Kidney glomerular epithelial cell (primary cell): ENCODE measurements at regions not wholly inside any gene's neighbourhood (a gene's known extent, or its start where the extent isn't known, plus 50 kb on each side); places are given as distances from the start of the nearest gene placed in this dataset.
A peak's percentile ranks its signal among the peaks of the same experiment; 100 is the strongest.
"Not testable (repeated sequence)": the region's sequence is repeated elsewhere in the genome, so short reads cannot be mapped to it uniquely, and the experiment has no call there.

Experiments used
- DNase-seq: peaks from one replicate; lab custom pipeline; 2025; lab: John Stamatoyannopoulos, UW

GRCh38 chr16:5979905-5980550 lies 882.4 kb upstream of the EEF2KMT start:
- DNase-seq, result no peak

DNA sequence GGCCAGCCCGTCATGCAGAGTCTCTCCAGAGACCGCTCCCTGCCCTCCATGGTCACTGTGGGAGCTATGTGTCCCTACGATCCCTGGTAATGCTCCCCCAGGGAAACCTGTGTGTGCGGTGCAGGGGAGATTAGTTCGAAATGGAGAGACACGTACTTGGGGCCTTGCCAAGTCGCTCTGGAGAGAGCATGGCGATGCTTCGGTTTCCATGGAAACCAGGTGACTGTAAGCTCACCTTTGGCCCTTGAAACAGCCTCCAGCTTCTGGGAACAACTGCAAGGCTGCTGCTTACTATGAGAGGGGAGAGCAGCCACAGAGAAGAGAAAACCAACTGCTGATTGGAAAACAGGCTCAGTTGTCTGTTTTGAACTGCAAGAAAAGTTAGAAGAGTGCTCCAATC lies 879.7 kb upstream of the EEF2KMT start:
- no peak for DNase-seq

DNA sequence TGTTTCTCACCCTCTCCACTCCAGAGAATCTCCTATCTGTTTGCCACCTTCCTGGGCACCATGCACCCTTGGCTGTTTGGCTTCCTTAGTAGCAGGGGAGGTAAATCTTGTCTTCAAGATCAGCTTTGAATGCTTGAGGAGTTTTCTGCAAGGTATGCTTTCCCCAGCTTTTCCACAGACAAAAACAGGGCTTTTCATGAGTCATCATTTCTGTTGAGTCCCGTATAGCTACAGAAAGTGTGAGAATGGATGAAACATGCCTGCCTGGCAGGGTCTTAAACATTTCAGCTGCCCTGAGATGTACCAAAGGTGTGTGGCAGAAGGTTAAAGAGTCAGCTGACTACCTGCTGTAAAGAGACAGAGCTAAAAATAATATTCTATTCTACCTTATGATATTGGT lies 875.2 kb upstream of the EEF2KMT start:
- no peak for DNase-seq

DNA sequence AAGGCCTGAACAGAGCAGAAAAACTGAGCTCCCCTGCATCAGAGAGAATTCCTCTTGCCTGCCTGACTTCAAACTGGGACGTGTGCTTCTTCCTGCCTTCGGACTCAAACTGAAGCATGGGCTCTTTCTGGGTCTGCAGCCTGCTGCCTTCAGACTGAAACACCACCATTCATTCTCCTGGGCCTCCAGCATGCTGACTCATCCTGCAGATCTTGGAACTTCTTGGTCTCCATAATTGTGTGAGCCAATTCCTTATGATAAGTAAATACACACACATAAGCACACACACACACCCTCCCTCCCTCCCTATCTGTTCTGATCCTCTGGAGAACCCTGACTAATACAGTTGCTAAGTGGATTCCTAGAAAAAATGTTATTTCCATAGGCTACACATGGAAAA lies 874.3 kb upstream of the EEF2KMT start:
- DNase-seq, result no peak

GRCh38 chr16:5971106-5971505 lies 873.5 kb upstream of the EEF2KMT start:
- DNase-seq, result no peak

DNA sequence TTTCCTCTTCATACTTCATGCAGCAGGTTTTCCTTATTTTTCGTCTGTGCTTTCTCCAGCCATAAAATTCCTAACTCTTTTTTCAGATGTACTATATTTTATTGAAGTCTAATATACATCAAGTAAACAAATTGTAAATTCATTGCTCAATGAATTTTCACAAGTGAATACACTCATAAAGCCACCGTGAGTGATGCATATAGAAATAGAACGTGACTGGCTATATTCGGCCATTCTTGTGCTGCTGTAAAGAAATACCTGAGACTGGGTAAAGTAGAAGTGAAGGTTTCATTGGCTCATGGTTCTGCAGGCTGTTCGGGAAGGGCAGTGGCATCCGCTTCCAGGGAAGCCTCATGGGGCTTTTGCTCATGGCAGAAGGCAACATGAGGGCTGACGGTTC lies 868.4 kb upstream of the EEF2KMT start:
- DNase-seq, result no peak

- no peak for DNase-seq
Measured at GRCh38 chr16:5965321-5965720, 867.7 kb upstream of the EEF2KMT start.

GRCh38 chr16:5951486-5951885 lies 853.9 kb upstream of the EEF2KMT start:
- no peak for DNase-seq

DNA sequence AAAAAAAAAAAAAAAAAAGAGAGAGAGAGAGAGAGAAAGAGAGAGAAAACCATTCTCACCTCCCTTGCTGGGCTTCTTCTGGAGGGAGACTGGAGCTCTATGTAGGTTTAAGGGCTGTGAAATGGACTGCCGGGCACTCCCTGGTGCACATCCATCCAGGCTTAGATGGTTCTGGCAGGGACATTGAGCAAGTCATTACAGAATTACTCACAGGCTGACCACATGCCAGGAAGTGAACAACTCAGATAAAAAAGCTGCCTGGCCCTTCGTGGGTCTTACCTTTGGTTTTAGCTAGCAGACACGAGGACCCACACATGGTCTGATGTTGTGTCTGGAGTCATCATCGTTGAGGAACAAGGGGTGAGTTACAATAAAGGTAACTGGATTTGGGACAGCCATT lies 847.4 kb upstream of the EEF2KMT start:
- peak; percentile 42 for DNase-seq

- no peak for DNase-seq
Measured at GRCh38 chr16:5938607-5939006, 841.0 kb upstream of the EEF2KMT start.

GRCh38 chr16:5932906-5933305 lies 835.3 kb upstream of the EEF2KMT start:
- DNase-seq, result no peak

DNA sequence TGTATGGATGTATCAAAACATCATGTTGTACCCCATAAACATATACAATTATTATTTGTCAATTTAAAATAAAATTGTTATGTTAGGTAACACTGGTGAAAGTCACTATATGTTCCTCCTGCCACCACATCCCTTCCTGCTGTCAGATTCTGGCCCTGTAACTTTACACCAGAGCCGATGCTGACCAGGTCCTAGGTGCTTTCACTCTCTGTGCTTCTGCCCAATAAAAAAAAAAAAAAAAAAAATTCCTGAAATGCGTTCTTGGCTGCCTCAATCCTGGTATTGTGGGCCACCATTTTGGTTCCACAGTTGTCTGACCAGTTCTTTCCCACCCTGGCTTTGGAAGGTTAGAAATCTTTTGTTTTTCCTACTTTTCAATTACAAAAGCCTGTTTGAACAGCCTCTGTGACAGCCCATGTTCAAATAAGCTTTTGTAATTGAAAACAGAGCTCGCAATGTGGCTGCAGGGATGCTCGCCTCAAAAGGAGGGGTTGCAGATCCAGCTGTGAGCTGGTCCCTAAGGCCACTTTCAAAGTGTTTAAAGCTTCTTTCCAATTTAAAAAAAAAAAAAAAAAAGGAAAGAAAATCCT lies 831.0 kb upstream of the EEF2KMT start:
- DNase-seq, result no peak

- DNase-seq, result no peak
Measured at GRCh38 chr16:5925850-5926249, 828.3 kb upstream of the EEF2KMT start.

DNA sequence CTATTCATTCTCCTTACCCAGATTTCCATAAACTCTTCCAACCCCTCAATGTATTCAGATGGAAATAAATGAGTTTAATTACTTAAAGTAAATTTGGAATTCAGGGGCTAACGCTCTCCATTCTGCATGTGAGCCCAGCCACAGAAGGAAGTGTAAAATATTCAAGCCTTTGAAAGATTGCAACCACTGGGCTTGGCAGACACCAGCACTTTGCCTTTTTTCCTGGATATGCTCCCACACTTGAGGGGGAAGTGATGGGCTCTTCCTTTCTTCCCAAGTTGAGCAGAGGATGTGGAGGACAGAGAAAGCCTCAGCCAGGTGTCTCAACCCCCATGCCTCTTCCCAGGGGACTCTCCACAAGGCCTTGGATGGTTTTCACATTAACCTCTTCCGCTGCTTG lies 825.1 kb upstream of the EEF2KMT start:
- no peak for DNase-seq

DNA sequence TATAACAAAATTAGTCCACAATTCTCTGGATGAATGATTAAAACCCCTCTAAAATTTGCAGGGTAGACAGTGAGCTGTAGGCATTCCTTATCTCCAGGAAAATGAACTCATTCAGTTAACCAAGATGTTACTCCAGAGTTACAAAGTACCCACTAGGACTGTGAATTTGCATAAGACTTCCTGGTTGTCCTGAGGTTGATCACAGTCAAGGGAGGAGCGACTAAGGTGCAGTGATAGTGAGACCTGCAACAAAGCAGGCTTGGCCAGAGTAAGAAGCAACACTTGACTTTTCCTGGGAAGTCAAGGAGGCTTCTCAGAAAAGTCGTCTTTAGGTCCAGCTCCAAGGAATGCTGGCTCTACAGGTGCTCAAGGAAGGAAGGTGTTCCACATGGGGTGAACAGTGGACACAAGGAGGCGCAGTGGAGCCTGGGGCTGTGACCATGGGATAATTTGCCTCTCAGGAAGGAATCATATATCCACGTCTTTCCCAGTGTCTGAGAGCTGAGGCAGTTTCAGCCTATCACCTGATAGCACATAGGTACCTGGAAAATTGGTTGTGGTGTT lies 821.1 kb upstream of the EEF2KMT start:
- no peak for DNase-seq

GRCh38 chr16:5917436-5918195 lies 820.0 kb upstream of the EEF2KMT start:
- no peak for DNase-seq

GRCh38 chr16:5916711-5917191 lies 819.2 kb upstream of the EEF2KMT start:
- DNase-seq, result no peak

GRCh38 chr16:5911241-5911640 lies 813.6 kb upstream of the EEF2KMT start:
- DNase-seq, result no peak

DNA sequence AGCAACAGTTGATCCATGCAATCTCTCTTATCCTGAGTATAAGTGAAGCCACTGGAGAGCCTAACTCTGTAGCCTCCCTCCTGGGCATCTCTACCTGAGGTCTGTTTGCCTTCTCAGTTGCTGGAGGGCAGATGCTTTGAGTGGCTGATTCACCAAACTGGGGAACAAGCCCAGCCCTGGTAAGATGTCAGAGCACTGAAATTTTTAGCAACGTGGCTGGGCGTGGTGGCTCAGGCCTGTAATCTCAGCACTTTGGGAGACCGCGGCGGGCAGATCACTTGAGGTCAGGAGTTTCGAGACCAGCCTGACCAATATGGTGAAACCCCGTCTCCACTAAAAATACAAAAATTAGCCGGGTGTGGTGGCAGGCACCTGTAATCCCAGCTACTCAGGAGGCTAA lies 812.0 kb upstream of the EEF2KMT start:
- not testable (repeated sequence) for DNase-seq

DNA sequence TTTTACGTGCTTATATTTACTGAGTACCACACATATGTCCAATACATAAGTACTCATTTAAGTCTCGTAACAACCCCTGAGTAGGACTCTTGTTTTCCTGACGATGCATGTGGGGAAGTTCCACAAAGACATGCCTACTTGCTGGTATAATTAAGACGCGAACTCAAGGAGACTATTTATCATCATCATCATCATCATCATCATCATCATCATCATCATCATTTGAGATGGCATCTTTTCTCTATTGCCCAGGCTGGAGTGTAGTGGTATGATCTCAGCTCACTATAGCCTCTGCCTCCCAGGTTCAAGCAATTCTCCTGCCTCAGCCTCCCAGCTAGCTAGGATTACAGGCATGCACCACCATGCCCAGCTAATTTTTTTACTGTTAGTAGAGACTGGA lies 809.9 kb upstream of the EEF2KMT start:
- DNase-seq, result no peak

DNA sequence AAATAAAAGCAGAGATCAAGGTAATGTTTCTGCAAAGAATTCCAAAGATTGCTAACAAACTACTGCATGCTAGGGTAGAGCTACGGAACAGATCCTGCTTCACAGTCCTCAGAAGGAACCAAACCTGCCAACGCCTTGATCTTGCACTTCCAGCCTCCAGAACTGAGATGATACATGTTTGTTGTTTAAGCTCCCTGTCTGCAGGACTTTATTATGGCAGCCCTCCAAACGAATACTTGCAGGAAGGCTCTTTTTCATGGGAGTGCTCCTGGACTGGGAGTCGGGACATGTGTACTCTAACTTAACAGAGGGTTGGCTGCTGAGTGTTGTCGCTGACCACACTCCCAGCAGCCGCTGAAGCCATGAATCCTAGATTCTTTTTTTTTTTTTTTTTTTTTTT lies 808.8 kb upstream of the EEF2KMT start:
- no peak for DNase-seq

GRCh38 chr16:5905935-5906334 lies 808.3 kb upstream of the EEF2KMT start:
- DNase-seq, result peak; percentile 93

- no peak for DNase-seq
Measured at GRCh38 chr16:5903832-5904231, 806.2 kb upstream of the EEF2KMT start.
